ENCODE measurements at regions not wholly inside any gene's neighbourhood (a gene's known extent, or its start where the extent isn't known, plus 50 kb on each side); places are given as distances from the start of the nearest gene placed in this dataset.

- Histone ChIP-seq H3K9me2 (replicated peaks; ENCODE audit: insufficient read depth) (no peaks in the 10 kb centered on the region), H3K27me3 (peaks cover 11% of the 10 kb centered on the region), H4K20me1 (ENCODE audit: insufficient read depth, poor library complexity, severe bottlenecking) (no peaks in the 10 kb centered on the region), H3K4me2 (no peak overlapping the region), H2AFZ (no peak overlapping the region), H3K4me3 (no peak overlapping the region), H3K4me1 (ENCODE audit: insufficient read depth) (no peaks in the 10 kb centered on the region), H3K79me2 (no peaks in the 10 kb centered on the region), H3K27ac (no peak overlapping the region), H3K9me3 (ENCODE audit: low read depth) (no peaks in the 10 kb centered on the region), H3K36me3 (replicated peaks; ENCODE audit: insufficient read depth, low read depth) (no peaks in the 10 kb centered on the region)
- no peak for TF ChIP-seq EZH2phosphoT487 (IDR thresholded peaks at IDR 0.05; ENCODE audit: low read depth, severe bottlenecking, unreplicated experiment)
- TF ChIP-seq EZH2 (IDR thresholded peaks at IDR 0.05; ENCODE audit: borderline replicate concordance) = no peak
- no peak for TF ChIP-seq CTCF (IDR thresholded peaks at IDR 0.05; ENCODE audit: poor library complexity)
- WGBS (ENCODE audit: low lambda C conversion rate, missing lambda C conversion rate) = 71% methylated on average over 6 of the region's 6 CpGs
- DNase-seq (ENCODE audit: low spot score) = no peak
These were observed 600.9 kb upstream of the MKI67 start for GRCh38 chr10:128727114-128727513.

GRCh38 chr10:128729910-128730420 lies 603.7 kb upstream of the MKI67 start:
- peaks cover 11% of the 10 kb centered on the region for H3K27me3 ChIP-seq
- no peak overlapping the region for H3K27ac ChIP-seq
- H3K79me2 ChIP-seq = no peaks in the 10 kb centered on the region
- H3K4me3 ChIP-seq = no peak overlapping the region
- no peak overlapping the region for H2AFZ ChIP-seq
- no peaks in the 10 kb centered on the region for H4K20me1 ChIP-seq (ENCODE audit: insufficient read depth, poor library complexity, severe bottlenecking)
- WGBS (ENCODE audit: low lambda C conversion rate, missing lambda C conversion rate) = 91% methylated on average over 4 of the region's 4 CpGs
- no peak for DNase-seq (ENCODE audit: low spot score)
- no peaks in the 10 kb centered on the region for H3K4me1 ChIP-seq (ENCODE audit: insufficient read depth)
- no peaks in the 10 kb centered on the region for H3K9me2 ChIP-seq (replicated peaks; ENCODE audit: insufficient read depth)
- no peaks in the 10 kb centered on the region for H3K36me3 ChIP-seq (replicated peaks; ENCODE audit: insufficient read depth, low read depth)
- no peak overlapping the region for H3K4me2 ChIP-seq
- no peak for TF ChIP-seq EZH2phosphoT487 (IDR thresholded peaks at IDR 0.05; ENCODE audit: low read depth, severe bottlenecking, unreplicated experiment)
- TF ChIP-seq EZH2 (IDR thresholded peaks at IDR 0.05; ENCODE audit: borderline replicate concordance) = no peak
- TF ChIP-seq CTCF (IDR thresholded peaks at IDR 0.05; ENCODE audit: poor library complexity) = no peak
- no peaks in the 10 kb centered on the region for H3K9me3 ChIP-seq (ENCODE audit: low read depth)

- Histone ChIP-seq H3K27ac (no peak overlapping the region), H3K9me2 (replicated peaks; ENCODE audit: insufficient read depth) (no peaks in the 10 kb centered on the region), H3K27me3 (peaks cover 11% of the 10 kb centered on the region), H3K4me3 (no peak overlapping the region), H3K4me2 (no peak overlapping the region), H3K36me3 (replicated peaks; ENCODE audit: insufficient read depth, low read depth) (no peaks in the 10 kb centered on the region), H3K9me3 (ENCODE audit: low read depth) (no peaks in the 10 kb centered on the region), H4K20me1 (ENCODE audit: insufficient read depth, poor library complexity, severe bottlenecking) (no peaks in the 10 kb centered on the region), H3K4me1 (ENCODE audit: insufficient read depth) (no peaks in the 10 kb centered on the region), H2AFZ (no peak overlapping the region), H3K79me2 (no peaks in the 10 kb centered on the region)
- no peak for DNase-seq (ENCODE audit: low spot score)
- no peak for TF ChIP-seq EZH2phosphoT487 (IDR thresholded peaks at IDR 0.05; ENCODE audit: low read depth, severe bottlenecking, unreplicated experiment)
- no peak for TF ChIP-seq EZH2 (IDR thresholded peaks at IDR 0.05; ENCODE audit: borderline replicate concordance)
- no peak for TF ChIP-seq CTCF (IDR thresholded peaks at IDR 0.05; ENCODE audit: poor library complexity)
- WGBS (ENCODE audit: low lambda C conversion rate, missing lambda C conversion rate) = 93% methylated on average over 13 of the region's 13 CpGs
These were observed 604.7 kb upstream of the MKI67 start for GRCh38 chr10:128730922-128731321.

GRCh38 chr10:128734161-128734560 lies 607.9 kb upstream of the MKI67 start:
- no peaks in the 10 kb centered on the region for H3K9me3 ChIP-seq (ENCODE audit: low read depth)
- H3K79me2 ChIP-seq = no peaks in the 10 kb centered on the region
- H3K27me3 ChIP-seq = peaks cover 4% of the 10 kb centered on the region
- H3K4me1 ChIP-seq (ENCODE audit: insufficient read depth) = no peaks in the 10 kb centered on the region
- H3K27ac ChIP-seq = no peak overlapping the region
- H3K4me2 ChIP-seq = no peak overlapping the region
- DNase-seq (ENCODE audit: low spot score) = no peak
- no peak overlapping the region for H2AFZ ChIP-seq
- no peak overlapping the region for H3K4me3 ChIP-seq
- H3K9me2 ChIP-seq (replicated peaks; ENCODE audit: insufficient read depth) = no peaks in the 10 kb centered on the region
- no peaks in the 10 kb centered on the region for H3K36me3 ChIP-seq (replicated peaks; ENCODE audit: insufficient read depth, low read depth)
- 93% methylated on average over 5 of the region's 5 CpGs for WGBS (ENCODE audit: low lambda C conversion rate, missing lambda C conversion rate)
- H4K20me1 ChIP-seq (ENCODE audit: insufficient read depth, poor library complexity, severe bottlenecking) = no peaks in the 10 kb centered on the region
- TF ChIP-seq EZH2 (IDR thresholded peaks at IDR 0.05; ENCODE audit: borderline replicate concordance) (no peak), CTCF (IDR thresholded peaks at IDR 0.05; ENCODE audit: poor library complexity) (no peak), EZH2phosphoT487 (IDR thresholded peaks at IDR 0.05; ENCODE audit: low read depth, severe bottlenecking, unreplicated experiment) (no peak)
